NCI-H187 (cell line): ENCODE measurements at regions not wholly inside any gene's neighbourhood (a gene's known extent, or its start where the extent isn't known, plus 50 kb on each side); places are given as distances from the start of the nearest gene placed in this dataset.

ENCODE experiments used
- DNase-seq, 2 experiments: peaks; one replicate each; lab custom pipeline; 2025; lab: John Stamatoyannopoulos, UW

GRCh38 chr2:156647377-156648010 lies 211.3 kb downstream of the GPD2 start:
- DNase-seq = no peak

GRCh38 chr2:156648522-156648921 lies 212.3 kb downstream of the GPD2 start:
- DNase-seq = no peak

GRCh38 chr2:156649596-156649995 lies 213.4 kb downstream of the GPD2 start:
- no peak for DNase-seq

GRCh38 chr2:156652691-156653090 lies 216.5 kb downstream of the GPD2 start:
- DNase-seq = no peak

- DNase-seq = no peak
Measured at GRCh38 chr2:156653675-156654074, 217.5 kb downstream of the GPD2 start.

GRCh38 chr2:156657809-156658208 lies 221.6 kb downstream of the GPD2 start:
- no peak for DNase-seq

- DNase-seq = no peak
Measured at GRCh38 chr2:156659694-156660093, 223.5 kb downstream of the GPD2 start.

- no peak for DNase-seq
Measured at GRCh38 chr2:156663757-156664409, 227.7 kb downstream of the GPD2 start.

- DNase-seq = no peak
Measured at GRCh38 chr2:156666130-156666785, 230.1 kb downstream of the GPD2 start.

GRCh38 chr2:156670104-156670503 lies 233.9 kb downstream of the GPD2 start:
- no peak for DNase-seq

- DNase-seq = no peak
Measured at GRCh38 chr2:156671706-156672361, 235.7 kb downstream of the GPD2 start.

- no peak for DNase-seq
Measured at GRCh38 chr2:156672556-156673332, 236.6 kb downstream of the GPD2 start.

- no peak for DNase-seq
Measured at GRCh38 chr2:156673333-156673615, 237.1 kb downstream of the GPD2 start.

- no peak for DNase-seq
Measured at GRCh38 chr2:156673981-156674380, 237.8 kb downstream of the GPD2 start.

- DNase-seq = no peak
Measured at GRCh38 chr2:156675896-156676295, 239.7 kb downstream of the GPD2 start.

GRCh38 chr2:156679820-156680219 lies 243.6 kb downstream of the GPD2 start:
- DNase-seq = no peak

- DNase-seq = no peak
Measured at GRCh38 chr2:156680266-156680665, 244.1 kb downstream of the GPD2 start.

GRCh38 chr2:156687126-156687525 lies 250.9 kb downstream of the GPD2 start:
- DNase-seq = no peak

GRCh38 chr2:156687715-156688114 lies 251.5 kb downstream of the GPD2 start:
- DNase-seq = no peak

- DNase-seq = no peak
Measured at GRCh38 chr2:156689939-156690338, 253.8 kb downstream of the GPD2 start.

- no peak for DNase-seq
Measured at GRCh38 chr2:156691014-156691413, 254.8 kb downstream of the GPD2 start.

GRCh38 chr2:156695020-156695419 lies 258.8 kb downstream of the GPD2 start:
- no peak for DNase-seq
